Coronary artery (tissue), 2 donors: ENCODE measurements at regions not wholly inside any gene's neighbourhood (a gene's known extent, or its start where the extent isn't known, plus 50 kb on each side); places are given as distances from the start of the nearest gene placed in this dataset.

ENCODE experiments used
- DNase-seq: peaks from one replicate; pipeline ENCODE4 v3.0.0-alpha.2; 2017; ENCODE audit warnings: low spot score
- H3K27ac ChIP-seq, 2 donors: fragments of 200-600 bp; sonication (generic); one replicate each; pipeline ENCODE4 v1.5.1; 2016 to 2019
- H3K4me3 ChIP-seq: fragments of 200-600 bp; sonication (generic); 2 replicates; pipeline ENCODE4 v1.5.1; 2016; ENCODE audit warnings: mild to moderate bottlenecking, moderate library complexity
- CTCF ChIP-seq: fragments of 200-600 bp; sonication (generic); IDR thresholded peaks from one replicate; pipeline ENCODE4 v1.5.1; 2019; ENCODE audit warnings: antibody characterized with exemption

GRCh38 chr2:157194097-157194688 lies 63.3 kb upstream of the GALNT5 start:
- DNase-seq = no peak
- peak; percentile 58 for TF ChIP-seq CTCF
- Histone ChIP-seq H3K27ac (no peak overlapping the region), H3K4me3 (no peak overlapping the region)

- H3K4me3 ChIP-seq = no peak overlapping the region
- TF ChIP-seq CTCF = no peak
- no peak overlapping the region for H3K27ac ChIP-seq
- DNase-seq = no peak
These were observed 62.7 kb upstream of the GALNT5 start for GRCh38 chr2:157194844-157195243.

GRCh38 chr2:157196956-157197355 lies 60.5 kb upstream of the GALNT5 start:
- DNase-seq = no peak
- Histone ChIP-seq H3K27ac (no peak overlapping the region), H3K4me3 (no peak overlapping the region)
- no peak for TF ChIP-seq CTCF

GRCh38 chr2:157197848-157198247 lies 59.7 kb upstream of the GALNT5 start:
- no peak overlapping the region for H3K4me3 ChIP-seq
- TF ChIP-seq CTCF = no peak
- H3K27ac ChIP-seq = no peak overlapping the region

GRCh38 chr2:157203651-157204050 lies 53.9 kb upstream of the GALNT5 start:
- no peak overlapping the region for H3K27ac ChIP-seq
- H3K4me3 ChIP-seq = no peak overlapping the region
- DNase-seq = no peak
- no peak for TF ChIP-seq CTCF

More at GRCh38 chr2:157197848-157198247, 59.7 kb upstream of the GALNT5 start:
- no peak for DNase-seq

GRCh38 chr2:157204401-157204800 lies 53.1 kb upstream of the GALNT5 start:
- Histone ChIP-seq H3K4me3 (no peak overlapping the region), H3K27ac (no peak overlapping the region)
- TF ChIP-seq CTCF = no peak
- DNase-seq = no peak

- no peak for TF ChIP-seq CTCF
- DNase-seq = no peak
- Histone ChIP-seq H3K27ac (no peak overlapping the region), H3K4me3 (no peak overlapping the region)
These were observed 50.6 kb upstream of the GALNT5 start for GRCh38 chr2:157206916-157207315.
